HUES48 (cell line): ENCODE measurements at regions not wholly inside any gene's neighbourhood (a gene's known extent, or its start where the extent isn't known, plus 50 kb on each side); places are given as distances from the start of the nearest gene placed in this dataset.

Experiments
- H3K27ac ChIP-seq: one replicate; pipeline ENCODE4 v1.7.0; 2013; ENCODE audit warnings: low read depth, low read length, inconsistent platforms
- H3K27me3 ChIP-seq: 2 replicates; pipeline ENCODE4 v1.6.1; 2013; ENCODE audit warnings: mild to moderate bottlenecking, low read length; ENCODE audit not compliant: control insufficient read depth, insufficient read depth
- H3K36me3 ChIP-seq: 2 replicates; pipeline ENCODE4 v1.6.1; 2013; ENCODE audit warnings: low read length; ENCODE audit not compliant: control insufficient read depth, insufficient read depth
- H3K4me1 ChIP-seq: 2 replicates; pipeline ENCODE4 v1.6.1; 2013; ENCODE audit warnings: mild to moderate bottlenecking, low read length; ENCODE audit not compliant: control insufficient read depth, insufficient read depth
- H3K4me3 ChIP-seq: 2 replicates; pipeline ENCODE4 v1.5.1; 2013; ENCODE audit warnings: mild to moderate bottlenecking, low read depth, low read length
- H3K9ac ChIP-seq: 2 replicates; pipeline ENCODE4 v1.6.1; 2013; ENCODE audit warnings: mild to moderate bottlenecking, low read depth, low read length, moderate library complexity
- H3K9me3 ChIP-seq: 2 replicates; pipeline ENCODE4 v1.6.1; 2013; ENCODE audit warnings: low read length; ENCODE audit not compliant: control insufficient read depth, insufficient read depth

GRCh38 chr3:104133630-104134029 is 1233.1 kb upstream of the ALCAM start:
- Histone ChIP-seq H3K9ac (no peak overlapping the region), H3K27me3 (no peaks in the 10 kb centered on the region), H3K27ac (no peak overlapping the region), H3K4me3 (no peak overlapping the region), H3K4me1 (peaks cover 12% of the 10 kb centered on the region; the same call in 1 of the 2 replicates), H3K9me3 (no peaks in the 10 kb centered on the region), H3K36me3 (no peaks in the 10 kb centered on the region)

- Histone ChIP-seq H3K9me3 (no peaks in the 10 kb centered on the region), H3K27me3 (no peaks in the 10 kb centered on the region), H3K4me1 (peaks cover 12% of the 10 kb centered on the region; the same call in 1 of the 2 replicates), H3K4me3 (no peak overlapping the region), H3K9ac (no peak overlapping the region), H3K27ac (no peak overlapping the region), H3K36me3 (no peaks in the 10 kb centered on the region)
Measured at GRCh38 chr3:104137116-104137515, 1229.6 kb upstream of the ALCAM start.

- Histone ChIP-seq H3K27ac (no peak overlapping the region), H3K4me3 (no peak overlapping the region), H3K27me3 (no peaks in the 10 kb centered on the region), H3K9me3 (no peaks in the 10 kb centered on the region), H3K36me3 (no peaks in the 10 kb centered on the region), H3K4me1 (no peaks in the 10 kb centered on the region), H3K9ac (no peak overlapping the region)
Measured at GRCh38 chr3:104145164-104145563, 1221.5 kb upstream of the ALCAM start.

- Histone ChIP-seq H3K36me3 (no peaks in the 10 kb centered on the region), H3K4me3 (no peak overlapping the region), H3K4me1 (no peaks in the 10 kb centered on the region), H3K27me3 (no peaks in the 10 kb centered on the region), H3K27ac (no peak overlapping the region), H3K9me3 (no peaks in the 10 kb centered on the region), H3K9ac (no peak overlapping the region)
Measured at GRCh38 chr3:104149154-104149553, 1217.6 kb upstream of the ALCAM start.

- Histone ChIP-seq H3K27ac (no peak overlapping the region), H3K4me1 (no peaks in the 10 kb centered on the region)
Measured at GRCh38 chr3:104150724-104151123, 1216.0 kb upstream of the ALCAM start.

GRCh38 chr3:104154896-104155295 is 1211.8 kb upstream of the ALCAM start:
- Histone ChIP-seq H3K9me3 (no peaks in the 10 kb centered on the region), H3K4me3 (no peak overlapping the region), H3K36me3 (no peaks in the 10 kb centered on the region), H3K9ac (no peak overlapping the region), H3K4me1 (no peaks in the 10 kb centered on the region), H3K27ac (no peak overlapping the region), H3K27me3 (no peaks in the 10 kb centered on the region)

More at GRCh38 chr3:104150724-104151123, 1216.0 kb upstream of the ALCAM start:
- Histone ChIP-seq H3K9me3 (no peaks in the 10 kb centered on the region), H3K9ac (no peak overlapping the region), H3K27me3 (no peaks in the 10 kb centered on the region), H3K36me3 (no peaks in the 10 kb centered on the region), H3K4me3 (no peak overlapping the region)

- H3K27me3 ChIP-seq, result no peaks in the 10 kb centered on the region
- no peak overlapping the region for H3K27ac ChIP-seq
- peaks cover 26% of the 10 kb centered on the region for H3K9me3 ChIP-seq
- no peak overlapping the region for H3K9ac ChIP-seq
- no peak overlapping the region for H3K4me3 ChIP-seq
- H3K4me1 ChIP-seq, result no peaks in the 10 kb centered on the region
- H3K36me3 ChIP-seq, result no peaks in the 10 kb centered on the region
Measured at GRCh38 chr3:104165866-104166265, 1200.8 kb upstream of the ALCAM start.

GRCh38 chr3:104168386-104168785 is 1198.3 kb upstream of the ALCAM start:
- no peaks in the 10 kb centered on the region for H3K27me3 ChIP-seq
- no peak overlapping the region for H3K9ac ChIP-seq
- no peaks in the 10 kb centered on the region for H3K36me3 ChIP-seq
- H3K9me3 ChIP-seq, result peaks cover 26% of the 10 kb centered on the region
- H3K27ac ChIP-seq, result no peak overlapping the region
- no peaks in the 10 kb centered on the region for H3K4me1 ChIP-seq
- no peak overlapping the region for H3K4me3 ChIP-seq

GRCh38 chr3:104175696-104176095 is 1191.0 kb upstream of the ALCAM start:
- Histone ChIP-seq H3K36me3 (no peaks in the 10 kb centered on the region), H3K9me3 (no peaks in the 10 kb centered on the region), H3K27me3 (no peaks in the 10 kb centered on the region), H3K27ac (no peak overlapping the region), H3K4me3 (no peak overlapping the region), H3K9ac (no peak overlapping the region), H3K4me1 (peaks cover 11% of the 10 kb centered on the region)

GRCh38 chr3:104176706-104177105 is 1190.0 kb upstream of the ALCAM start:
- Histone ChIP-seq H3K4me1 (peaks cover 11% of the 10 kb centered on the region), H3K9ac (no peak overlapping the region), H3K27ac (no peak overlapping the region), H3K36me3 (no peaks in the 10 kb centered on the region), H3K27me3 (no peaks in the 10 kb centered on the region), H3K9me3 (no peaks in the 10 kb centered on the region), H3K4me3 (no peak overlapping the region)

GRCh38 chr3:104178680-104179079 is 1188.0 kb upstream of the ALCAM start:
- Histone ChIP-seq H3K4me3 (no peak overlapping the region), H3K36me3 (no peaks in the 10 kb centered on the region), H3K27me3 (no peaks in the 10 kb centered on the region), H3K9me3 (no peaks in the 10 kb centered on the region), H3K27ac (no peak overlapping the region), H3K4me1 (peaks cover 11% of the 10 kb centered on the region), H3K9ac (no peak overlapping the region)

- Histone ChIP-seq H3K4me1 (peaks cover 6% of the 10 kb centered on the region), H3K36me3 (no peaks in the 10 kb centered on the region)
Measured at GRCh38 chr3:104180906-104181305, 1185.8 kb upstream of the ALCAM start.

More at GRCh38 chr3:104180906-104181305, 1185.8 kb upstream of the ALCAM start:
- H3K4me3 ChIP-seq, result no peak overlapping the region
- no peaks in the 10 kb centered on the region for H3K9me3 ChIP-seq
- H3K9ac ChIP-seq, result no peak overlapping the region
- no peak overlapping the region for H3K27ac ChIP-seq
- no peaks in the 10 kb centered on the region for H3K27me3 ChIP-seq
